ENCODE measurements at regions not wholly inside any gene's neighbourhood (a gene's known extent, or its start where the extent isn't known, plus 50 kb on each side); places are given as distances from the start of the nearest gene placed in this dataset.
"Not testable (repeated sequence)": the region's sequence is repeated elsewhere in the genome, so short reads cannot be mapped to it uniquely, and the experiment has no call there.

GRCh38 chr4:151486168-151486567, 77.2 kb downstream of the FHIP1A start:
- no peak for TF ChIP-seq CTCF (IDR thresholded peaks at IDR 0.05; ENCODE audit: low read depth, low read length)
- DNase-seq (ENCODE audit: extremely low read depth, low read depth), result no peak

- TF ChIP-seq CTCF (IDR thresholded peaks at IDR 0.05; ENCODE audit: low read depth, low read length), result no peak
- no peak for DNase-seq (ENCODE audit: extremely low read depth, low read depth)
Observed at GRCh38 chr4:151488968-151489367, 80.0 kb downstream of the FHIP1A start.

GRCh38 chr4:151489462-151490203, 80.7 kb downstream of the FHIP1A start:
- DNase-seq (ENCODE audit: extremely low read depth, low read depth), result no peak
- TF ChIP-seq CTCF (IDR thresholded peaks at IDR 0.05; ENCODE audit: low read depth, low read length), result no peak

- DNase-seq (ENCODE audit: extremely low read depth, low read depth), result not testable (repeated sequence)
Observed at GRCh38 chr4:151495612-151496011, 86.6 kb downstream of the FHIP1A start.

GRCh38 chr4:151511548-151511947, 102.6 kb downstream of the FHIP1A start:
- not testable (repeated sequence) for DNase-seq (ENCODE audit: extremely low read depth, low read depth)

GRCh38 chr4:151517896-151518295, 108.9 kb downstream of the FHIP1A start:
- DNase-seq (ENCODE audit: extremely low read depth, low read depth), result no peak
- no peak for TF ChIP-seq CTCF (IDR thresholded peaks at IDR 0.05; ENCODE audit: low read depth, low read length)

- no peak for TF ChIP-seq CTCF (IDR thresholded peaks at IDR 0.05; ENCODE audit: low read depth, low read length)
- no peak for DNase-seq (ENCODE audit: extremely low read depth, low read depth)
Observed at GRCh38 chr4:151518359-151518758, 109.4 kb downstream of the FHIP1A start.

- no peak for TF ChIP-seq CTCF (IDR thresholded peaks at IDR 0.05; ENCODE audit: low read depth, low read length)
- DNase-seq (ENCODE audit: extremely low read depth, low read depth), result no peak
Observed at GRCh38 chr4:151519728-151520415, 110.9 kb downstream of the FHIP1A start.
